Adrenal gland (tissue), 9 donors: ENCODE measurements at regions not wholly inside any gene's neighbourhood (a gene's known extent, or its start where the extent isn't known, plus 50 kb on each side); places are given as distances from the start of the nearest gene placed in this dataset.

Experiments used
- DNase-seq, 7 donors: peaks; one replicate each; pipeline ENCODE4 v3.0.0-alpha.2; 2019 to 2020
- H3K27ac ChIP-seq, 5 donors: fragments of 200-600 bp; sonication (generic) in 4 of 5; 1 replicate in 3 of 5; 2 replicates in 2 of 5; pipeline versions ENCODE4 v1.5.1 to v1.8.0; 2016 to 2020; ENCODE audit warnings: mild to moderate bottlenecking in 1 of 5
- H3K27me3 ChIP-seq: fragments of 200-600 bp; 2 replicates; pipeline ENCODE4 v1.8.0; 2021
- H3K36me3 ChIP-seq, 2 donors: fragments of 200-600 bp; replicated peaks in 1 of 2; 1 replicate in 1 of 2; 2 replicates in 1 of 2; pipeline versions ENCODE4 v1.5.1 to v1.8.0; 2018 to 2022
- H3K4me1 ChIP-seq, 2 donors: fragments of 200-600 bp; replicated peaks in 1 of 2; 1 replicate in 1 of 2; 2 replicates in 1 of 2; pipeline versions ENCODE4 v1.5.1 to v1.8.0; 2018 to 2021
- H3K4me3 ChIP-seq, 4 donors: fragments of 200-600 bp; sonication (generic) in 3 of 4; one replicate each; pipeline ENCODE4 v1.5.1; 2016 to 2018
- H3K9me3 ChIP-seq, 3 donors: fragments of 200-600 bp; sonication (generic) in 1 of 3; replicated peaks in 1 of 3; 1 replicate in 2 of 3; 2 replicates in 1 of 3; pipeline versions ENCODE4 v1.5.1 to v1.8.0; 2016 to 2021
- POLR2A ChIP-seq, 2 donors: fragments of 450-650 bp; IDR thresholded peaks; one replicate each; pipeline ENCODE4 v1.6.1; 2017; ENCODE audit warnings: antibody characterized with exemption in 2 of 2, mild to moderate bottlenecking in 2 of 2, moderate library complexity in 1 of 2
- WGBS, 4 donors: extraction: QIAGEN DNeasy Blood & Tissue Kit in 2 of 4; methylation state at CpG; one replicate each; pipeline versions ENCODE4 v1.1.5 to v1.1.7; 2013 to 2017; 5-methylcytosine and 5-hydroxymethylcytosine counted together
- intact Hi-C, 2 donors: fragments of 100-400 bp; cut with DNase I; formaldehyde crosslinking; loops; one replicate each; pipeline versions ENCODE4 v1.14.1 to v1.15.0; 2022 to 2023
- TF ChIP-seq, protein P1 (sequence below), 6 experiments: fragments of 450-650 bp in 4 of 6; fragments of 200-600 bp in 2 of 6; sonication (generic) in 1 of 6; IDR thresholded peaks; 1 replicate in 5 of 6; 2 replicates in 1 of 6; pipeline versions ENCODE4 v1.5.1 to v1.8.0; 2016 to 2021; ENCODE audit warnings: antibody characterized with exemption in 6 of 6, mild to moderate bottlenecking in 2 of 6, moderate library complexity in 1 of 6
- donor health status: healthy with polysubstance abuse.
- donor health status: Bipolar disorder and iron deficiency.
- donor health status: DM: yes; HTN: yes; CAD: no.
- donor health status: DM: no; HTN: no; CAD: no.
- donor health status: DM: no; HTN: no; CAD: no.

GRCh38 chr13:40186626-40187323 is 479.7 kb downstream of the FOXO1 start:
- Histone ChIP-seq H3K27me3 (no peaks in the 10 kb centered on the region), H3K4me3 (no peak overlapping the region), H3K4me1 (peaks cover 6 to 15% of the 10 kb centered on the region in 2 donors), H3K36me3 (no peaks in the 10 kb centered on the region), H3K9me3 (no peaks in the 10 kb centered on the region), H3K27ac (no peak overlapping the region)
- 81 to 88% (median 83%) methylated on average over 9 of the region's 9 CpGs for WGBS, 4 donors
- TF ChIP-seq, protein P1, sequence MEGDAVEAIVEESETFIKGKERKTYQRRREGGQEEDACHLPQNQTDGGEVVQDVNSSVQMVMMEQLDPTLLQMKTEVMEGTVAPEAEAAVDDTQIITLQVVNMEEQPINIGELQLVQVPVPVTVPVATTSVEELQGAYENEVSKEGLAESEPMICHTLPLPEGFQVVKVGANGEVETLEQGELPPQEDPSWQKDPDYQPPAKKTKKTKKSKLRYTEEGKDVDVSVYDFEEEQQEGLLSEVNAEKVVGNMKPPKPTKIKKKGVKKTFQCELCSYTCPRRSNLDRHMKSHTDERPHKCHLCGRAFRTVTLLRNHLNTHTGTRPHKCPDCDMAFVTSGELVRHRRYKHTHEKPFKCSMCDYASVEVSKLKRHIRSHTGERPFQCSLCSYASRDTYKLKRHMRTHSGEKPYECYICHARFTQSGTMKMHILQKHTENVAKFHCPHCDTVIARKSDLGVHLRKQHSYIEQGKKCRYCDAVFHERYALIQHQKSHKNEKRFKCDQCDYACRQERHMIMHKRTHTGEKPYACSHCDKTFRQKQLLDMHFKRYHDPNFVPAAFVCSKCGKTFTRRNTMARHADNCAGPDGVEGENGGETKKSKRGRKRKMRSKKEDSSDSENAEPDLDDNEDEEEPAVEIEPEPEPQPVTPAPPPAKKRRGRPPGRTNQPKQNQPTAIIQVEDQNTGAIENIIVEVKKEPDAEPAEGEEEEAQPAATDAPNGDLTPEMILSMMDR (IDR thresholded peaks at IDR 0.05), result no peak
- no peak for TF ChIP-seq POLR2A (IDR thresholded peaks at IDR 0.05)
- intact Hi-C loops, result no loop called here
- DNase-seq, result no peak

DNA sequence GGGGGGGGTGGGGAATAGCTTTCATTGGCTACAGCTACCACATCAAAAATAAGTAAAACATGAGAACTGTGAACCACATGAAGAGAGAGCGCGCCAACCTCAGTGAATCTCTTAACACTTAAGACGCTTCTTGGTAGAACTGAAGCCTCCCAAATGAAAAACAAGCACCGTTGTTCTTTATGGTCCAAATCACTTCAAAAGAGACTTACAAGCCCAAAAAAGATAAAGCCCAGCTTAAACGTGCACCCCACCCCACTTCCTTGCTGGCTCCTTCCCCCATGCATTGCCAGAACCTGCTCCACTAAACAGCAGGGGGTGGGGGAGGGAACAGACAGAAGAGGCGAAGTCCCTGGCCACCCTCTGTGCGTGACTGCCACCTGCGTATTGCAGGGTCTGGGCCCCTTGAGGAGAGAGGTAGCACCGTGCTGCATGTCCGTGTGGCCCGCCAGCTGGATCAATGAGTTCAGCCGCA is 479.1 kb downstream of the FOXO1 start:
- intact Hi-C loops, result no loop called here

DNA sequence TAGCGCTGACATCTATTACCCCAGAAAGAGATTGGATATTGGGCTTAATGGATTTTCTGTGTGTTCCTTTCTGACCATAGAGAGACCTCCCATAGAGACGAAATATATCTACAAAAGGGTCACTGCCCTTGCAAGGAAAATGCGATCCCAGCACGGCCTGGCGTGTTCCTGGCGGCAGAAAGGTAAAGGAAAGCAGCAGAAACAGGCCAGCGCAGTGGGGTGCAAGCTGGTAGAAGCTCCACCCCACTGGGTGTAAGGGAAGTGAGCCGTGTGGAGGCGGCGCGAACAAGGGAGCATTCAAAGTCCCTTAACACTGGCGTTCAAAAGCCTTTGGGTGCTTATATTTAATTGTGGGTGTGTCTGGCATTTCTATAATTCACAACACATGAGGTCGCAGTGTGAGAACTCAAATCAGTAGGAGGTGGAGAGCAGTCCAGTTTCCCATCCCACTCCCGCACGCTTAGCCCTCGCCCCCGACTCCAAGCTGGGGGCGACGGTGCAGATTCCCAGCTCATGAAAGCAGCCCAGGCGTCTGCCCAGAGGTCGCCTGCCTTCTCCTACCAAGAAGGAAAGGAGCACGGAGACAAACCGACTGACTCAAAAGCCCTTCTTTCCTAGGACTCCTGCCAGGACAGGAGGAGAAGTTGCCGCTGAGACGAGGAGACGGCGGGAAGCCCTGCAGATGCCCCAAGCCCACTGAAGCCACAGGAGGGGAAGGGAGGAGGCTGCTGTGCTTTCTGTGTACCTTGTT is 478.4 kb downstream of the FOXO1 start:
- H3K4me1 ChIP-seq, result peaks cover 6 to 15% of the 10 kb centered on the region in 2 donors
- DNase-seq, result no peak
- no peak overlapping the region for H3K27ac ChIP-seq
- TF ChIP-seq, protein P1 (IDR thresholded peaks at IDR 0.05), result no peak
- TF ChIP-seq POLR2A (IDR thresholded peaks at IDR 0.05), result no peak
- no peaks in the 10 kb centered on the region for H3K9me3 ChIP-seq
- no peaks in the 10 kb centered on the region for H3K36me3 ChIP-seq
- intact Hi-C loops, result no loop called here
- H3K4me3 ChIP-seq, result no peak overlapping the region
- H3K27me3 ChIP-seq, result no peaks in the 10 kb centered on the region
- WGBS, 4 donors, result 86 to 94% (median 90%) methylated on average over 20 to 27 of the region's 27 CpGs

More for the DNA sequence above, 479.1 kb downstream of the FOXO1 start:
- no peaks in the 10 kb centered on the region for H3K9me3 ChIP-seq
- H3K36me3 ChIP-seq, result no peaks in the 10 kb centered on the region
- H3K27me3 ChIP-seq, result no peaks in the 10 kb centered on the region
- no peak overlapping the region for H3K4me3 ChIP-seq
- TF ChIP-seq, protein P1 (IDR thresholded peaks at IDR 0.05), result no peak
- no peak for TF ChIP-seq POLR2A (IDR thresholded peaks at IDR 0.05)
- no peak for DNase-seq
- H3K4me1 ChIP-seq, result peaks cover 6 to 15% of the 10 kb centered on the region in 2 donors
- H3K27ac ChIP-seq, result no peak overlapping the region
- 83 to 93% (median 90%) methylated on average over 5 to 12 of the region's 12 CpGs for WGBS, 4 donors

GRCh38 chr13:40189426-40189825 is 477.0 kb downstream of the FOXO1 start:
- H3K4me1 ChIP-seq, result peaks cover 6 to 15% of the 10 kb centered on the region in 2 donors
- no peaks in the 10 kb centered on the region for H3K9me3 ChIP-seq
- H3K36me3 ChIP-seq, result no peaks in the 10 kb centered on the region
- DNase-seq, result no peak
- WGBS, 4 donors, result 82 to 94% (median 91%) methylated on average over 6 of the region's 6 CpGs
- intact Hi-C loops, result no loop called here
- H3K4me3 ChIP-seq, result no peak overlapping the region
- no peak overlapping the region for H3K27ac ChIP-seq
- no peaks in the 10 kb centered on the region for H3K27me3 ChIP-seq
- no peak for TF ChIP-seq POLR2A (IDR thresholded peaks at IDR 0.05)
- TF ChIP-seq, protein P1 (IDR thresholded peaks at IDR 0.05), result no peak
